Liver (tissue), 8 donors: ENCODE measurements at regions not wholly inside any gene's neighbourhood (a gene's known extent, or its start where the extent isn't known, plus 50 kb on each side); places are given as distances from the start of the nearest gene placed in this dataset.

ENCODE experiments used
- DNase-seq: peaks from one replicate; pipeline ENCODE4 v3.0.0-alpha.2; 2017; ENCODE audit warnings: low spot score
- H3K27ac ChIP-seq, 2 donors: one replicate each; pipeline ENCODE4 v1.7.0; 2013; ENCODE audit warnings: inconsistent platforms in 2 of 2, low read length in 2 of 2, control low read depth in 1 of 2, low read depth in 1 of 2, mild to moderate bottlenecking in 1 of 2
- H3K27me3 ChIP-seq, 4 donors: one replicate each; pipeline versions ENCODE4 v1.6.1 to v1.7.0; 2013; ENCODE audit warnings: low read length in 3 of 4, inconsistent platforms in 1 of 4, mild to moderate bottlenecking in 1 of 4, moderate library complexity in 1 of 4; ENCODE audit not compliant: control insufficient read depth in 4 of 4, insufficient read depth in 4 of 4
- H3K36me3 ChIP-seq, 4 donors: one replicate each; pipeline versions ENCODE4 v1.6.1 to v1.7.0; 2013; ENCODE audit warnings: low read length in 3 of 4, mild to moderate bottlenecking in 3 of 4, low read depth in 1 of 4, moderate library complexity in 1 of 4; ENCODE audit not compliant: control insufficient read depth in 4 of 4, insufficient read depth in 3 of 4
- H3K4me1 ChIP-seq, 4 donors: one replicate each; pipeline versions ENCODE4 v1.6.1 to v1.7.0; 2013; ENCODE audit warnings: low read length in 3 of 4, mild to moderate bottlenecking in 3 of 4, moderate library complexity in 1 of 4; ENCODE audit not compliant: control insufficient read depth in 4 of 4, insufficient read depth in 4 of 4
- H3K4me3 ChIP-seq, 3 donors: one replicate each; pipeline versions ENCODE4 v1.6.1 to v1.7.0; 2013; ENCODE audit warnings: low read length in 3 of 3, control low read depth in 1 of 3, low read depth in 1 of 3, mild to moderate bottlenecking in 1 of 3
- H3K9ac ChIP-seq, 2 donors: one replicate each; pipeline ENCODE4 v1.7.0; 2013; ENCODE audit warnings: low read length in 2 of 2, mild to moderate bottlenecking in 2 of 2, moderate library complexity in 2 of 2, control low read depth in 1 of 2, low read depth in 1 of 2
- H3K9me3 ChIP-seq, 4 donors: one replicate each; pipeline versions ENCODE4 v1.6.1 to v1.7.0; 2013; ENCODE audit warnings: low read length in 3 of 4; ENCODE audit not compliant: control insufficient read depth in 4 of 4
- ATF3 ChIP-seq: IDR thresholded peaks from 2 replicates; pipeline ENCODE4 v1.6.1; 2016; ENCODE audit warnings: antibody characterized with exemption
- CTCF ChIP-seq: fragments of 150-350 bp; IDR thresholded peaks from 2 replicates; pipeline ENCODE4 v1.5.1; 2017; ENCODE audit warnings: improper control_type of control experiment, low read depth, low read length; ENCODE audit not compliant: missing input control
- EGR1 ChIP-seq, 2 donors: IDR thresholded peaks; 2 replicates each; pipeline ENCODE4 v1.6.1; 2016 to 2018; ENCODE audit warnings: antibody characterized with exemption in 2 of 2, low read depth in 2 of 2
- FOXA1 ChIP-seq: IDR thresholded peaks from 2 replicates; pipeline ENCODE4 v1.6.1; 2016; ENCODE audit warnings: antibody characterized with exemption
- FOXA2 ChIP-seq: IDR thresholded peaks from 2 replicates; pipeline ENCODE4 v1.6.1; 2016; ENCODE audit warnings: antibody characterized with exemption
- GABPA ChIP-seq, 2 donors: IDR thresholded peaks in 1 of 2; conservative IDR thresholded peaks in 1 of 2; 2 replicates each; pipeline ENCODE4 v1.6.1; 2016; ENCODE audit warnings: antibody characterized with exemption in 2 of 2, mild to moderate bottlenecking in 1 of 2, moderate library complexity in 1 of 2
- HNF4A ChIP-seq, 2 donors: conservative IDR thresholded peaks; 2 replicates each; pipeline ENCODE4 v1.6.1; 2016; ENCODE audit warnings: antibody characterized with exemption in 2 of 2, mild to moderate bottlenecking in 2 of 2
- HNF4G ChIP-seq: IDR thresholded peaks from 2 replicates; pipeline ENCODE4 v1.6.1; 2016; ENCODE audit warnings: antibody characterized with exemption
- JUND ChIP-seq, 2 donors: IDR thresholded peaks; 2 replicates each; pipeline ENCODE4 v1.6.1; 2016; ENCODE audit warnings: antibody characterized with exemption in 2 of 2
- NR2F2 ChIP-seq: IDR thresholded peaks from 2 replicates; pipeline ENCODE4 v1.6.1; 2016; ENCODE audit warnings: antibody characterized with exemption
- RAD21 ChIP-seq, 2 donors: IDR thresholded peaks; 2 replicates each; pipeline ENCODE4 v1.6.1; 2016; ENCODE audit warnings: antibody characterized with exemption in 2 of 2, mild to moderate bottlenecking in 2 of 2
- REST ChIP-seq: IDR thresholded peaks from 2 replicates; pipeline ENCODE4 v1.6.1; 2016; ENCODE audit warnings: antibody characterized with exemption, mild to moderate bottlenecking
- RXRA ChIP-seq, 2 donors: IDR thresholded peaks; 2 replicates each; pipeline ENCODE4 v1.6.1; 2017 to 2018; ENCODE audit warnings: antibody characterized with exemption in 2 of 2, mild to moderate bottlenecking in 1 of 2
- SP1 ChIP-seq: IDR thresholded peaks from 2 replicates; pipeline ENCODE4 v1.6.1; 2018; ENCODE audit warnings: antibody characterized with exemption, mild to moderate bottlenecking
- TAF1 ChIP-seq: conservative IDR thresholded peaks from 2 replicates; pipeline ENCODE4 v1.6.1; 2016; ENCODE audit warnings: antibody characterized with exemption, mild to moderate bottlenecking
- YY1 ChIP-seq: IDR thresholded peaks from 2 replicates; pipeline ENCODE4 v1.6.1; 2016; ENCODE audit warnings: antibody characterized with exemption, mild to moderate bottlenecking
- ZBTB33 ChIP-seq: IDR thresholded peaks from 2 replicates; pipeline ENCODE4 v1.6.1; 2016; ENCODE audit warnings: antibody characterized with exemption
- WGBS: extraction: QIAGEN DNeasy Blood & Tissue Kit; methylation state at CpG from one replicate; pipeline ENCODE4 v1.1.7; 2013; 5-methylcytosine and 5-hydroxymethylcytosine counted together
- donor health status: healthy.
- donor health status: healthy.
- donor health status: healthy.
- donor health status: healthy.
- donor health status: healthy.

- TF ChIP-seq ATF3: no peak
- no peak for TF ChIP-seq RXRA (IDR thresholded peaks at IDR 0.05)
- no peak for TF ChIP-seq FOXA2
- TF ChIP-seq HNF4A (conservative IDR thresholded peaks at IDR 0.05): no peak
- no peak for TF ChIP-seq FOXA1
- TF ChIP-seq RAD21 (IDR thresholded peaks at IDR 0.05): no peak
- no peak for TF ChIP-seq YY1
- no peak for TF ChIP-seq SP1
- TF ChIP-seq JUND (IDR thresholded peaks at IDR 0.05): no peak
- TF ChIP-seq EGR1 (IDR thresholded peaks at IDR 0.05; ENCODE audit: low read depth in 2 of 2): no peak
- no peak for TF ChIP-seq REST
- TF ChIP-seq CTCF: no peak
- TF ChIP-seq NR2F2: no peak
- Histone ChIP-seq H3K9ac (no peak overlapping the region), H3K4me3 (no peak overlapping the region), H3K27me3 (no peaks in the 10 kb centered on the region), H3K4me1 (no peaks in the 10 kb centered on the region), H3K27ac (no peak overlapping the region), H3K9me3 (peaks cover 0 to 2% (median 0%) of the 10 kb centered on the region in 4 donors), H3K36me3 (peaks cover 0 to 2% (median 0%) of the 10 kb centered on the region in 4 donors)
- 97% methylated on average over 4 of the region's 4 CpGs for WGBS
- no peak for DNase-seq
Measured at GRCh38 chr1:213499444-213499843, 448.4 kb downstream of the RPS6KC1 start.

GRCh38 chr1:213507472-213508223 lies 456.6 kb downstream of the RPS6KC1 start:
- Histone ChIP-seq H3K4me3 (no peak overlapping the region), H3K4me1 (no peaks in the 10 kb centered on the region), H3K27me3 (peaks cover 0 to 3% (median 0%) of the 10 kb centered on the region in 4 donors), H3K9ac (no peak overlapping the region), H3K9me3 (peaks cover 0 to 2% (median 0%) of the 10 kb centered on the region in 4 donors), H3K27ac (no peak overlapping the region), H3K36me3 (peaks cover 0 to 2% (median 0%) of the 10 kb centered on the region in 4 donors)
- WGBS: 74% methylated on average over 7 of the region's 7 CpGs
- no peak for DNase-seq
- no peak for TF ChIP-seq YY1
- TF ChIP-seq HNF4G: no peak
- TF ChIP-seq RXRA (IDR thresholded peaks at IDR 0.05): no peak
- no peak for TF ChIP-seq HNF4A (conservative IDR thresholded peaks at IDR 0.05)
- TF ChIP-seq GABPA (IDR thresholded peaks at IDR 0.05 in 1 of 2, conservative IDR thresholded peaks at IDR 0.05 in 1 of 2): no peak
- TF ChIP-seq JUND (IDR thresholded peaks at IDR 0.05): no peak
- TF ChIP-seq NR2F2: no peak
- TF ChIP-seq ZBTB33: no peak
- TF ChIP-seq TAF1: no peak
- no peak for TF ChIP-seq CTCF
- no peak for TF ChIP-seq REST
